ENCODE measurements at regions not wholly inside any gene's neighbourhood (a gene's known extent, or its start where the extent isn't known, plus 50 kb on each side); places are given as distances from the start of the nearest gene placed in this dataset.

- DNase-seq (ENCODE audit: low spot score): no peak
- in situ Hi-C loops (cut with MboI; ENCODE audit: low pct_unique_long_range_greater_than_20kb, low sequenced_read_pairs, unreplicated experiment): no loop called here
- TF ChIP-seq, protein P1, sequence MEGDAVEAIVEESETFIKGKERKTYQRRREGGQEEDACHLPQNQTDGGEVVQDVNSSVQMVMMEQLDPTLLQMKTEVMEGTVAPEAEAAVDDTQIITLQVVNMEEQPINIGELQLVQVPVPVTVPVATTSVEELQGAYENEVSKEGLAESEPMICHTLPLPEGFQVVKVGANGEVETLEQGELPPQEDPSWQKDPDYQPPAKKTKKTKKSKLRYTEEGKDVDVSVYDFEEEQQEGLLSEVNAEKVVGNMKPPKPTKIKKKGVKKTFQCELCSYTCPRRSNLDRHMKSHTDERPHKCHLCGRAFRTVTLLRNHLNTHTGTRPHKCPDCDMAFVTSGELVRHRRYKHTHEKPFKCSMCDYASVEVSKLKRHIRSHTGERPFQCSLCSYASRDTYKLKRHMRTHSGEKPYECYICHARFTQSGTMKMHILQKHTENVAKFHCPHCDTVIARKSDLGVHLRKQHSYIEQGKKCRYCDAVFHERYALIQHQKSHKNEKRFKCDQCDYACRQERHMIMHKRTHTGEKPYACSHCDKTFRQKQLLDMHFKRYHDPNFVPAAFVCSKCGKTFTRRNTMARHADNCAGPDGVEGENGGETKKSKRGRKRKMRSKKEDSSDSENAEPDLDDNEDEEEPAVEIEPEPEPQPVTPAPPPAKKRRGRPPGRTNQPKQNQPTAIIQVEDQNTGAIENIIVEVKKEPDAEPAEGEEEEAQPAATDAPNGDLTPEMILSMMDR (IDR thresholded peaks at IDR 0.05; ENCODE audit: extremely low read depth, insufficient read depth, missing control alignments): no peak
Observed at GRCh38 chr5:166532456-166533220, 1758.8 kb upstream of the WWC1 start.

DNA sequence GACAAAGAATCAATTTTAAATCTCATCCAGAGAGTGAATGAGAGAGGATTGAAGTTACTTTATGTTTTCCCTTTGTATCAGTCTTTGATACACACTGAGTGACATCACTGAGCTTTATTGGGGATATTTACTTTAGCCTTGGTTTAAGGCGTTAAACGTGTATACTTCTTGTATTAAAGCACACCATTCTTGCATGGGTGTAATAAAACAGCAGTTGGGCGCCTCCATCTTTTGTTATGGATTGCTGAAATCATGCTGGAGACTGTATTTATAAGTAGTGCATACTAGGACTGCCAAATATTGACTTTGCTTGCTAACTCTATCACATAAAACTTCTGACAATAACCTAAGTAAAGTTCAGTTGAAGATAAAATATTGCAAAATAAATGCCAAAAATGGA lies 1755.8 kb upstream of the WWC1 start:
- in situ Hi-C loops (cut with MboI; ENCODE audit: low pct_unique_long_range_greater_than_20kb, low sequenced_read_pairs, unreplicated experiment): no loop called here
- TF ChIP-seq, protein P1 (IDR thresholded peaks at IDR 0.05; ENCODE audit: extremely low read depth, insufficient read depth, missing control alignments): no peak
- DNase-seq (ENCODE audit: low spot score): no peak

GRCh38 chr5:166540156-166540555 lies 1751.3 kb upstream of the WWC1 start:
- in situ Hi-C loops (cut with MboI; ENCODE audit: low pct_unique_long_range_greater_than_20kb, low sequenced_read_pairs, unreplicated experiment): no loop called here
- DNase-seq (ENCODE audit: low spot score): no peak
- TF ChIP-seq, protein P1 (IDR thresholded peaks at IDR 0.05; ENCODE audit: extremely low read depth, insufficient read depth, missing control alignments): no peak

DNA sequence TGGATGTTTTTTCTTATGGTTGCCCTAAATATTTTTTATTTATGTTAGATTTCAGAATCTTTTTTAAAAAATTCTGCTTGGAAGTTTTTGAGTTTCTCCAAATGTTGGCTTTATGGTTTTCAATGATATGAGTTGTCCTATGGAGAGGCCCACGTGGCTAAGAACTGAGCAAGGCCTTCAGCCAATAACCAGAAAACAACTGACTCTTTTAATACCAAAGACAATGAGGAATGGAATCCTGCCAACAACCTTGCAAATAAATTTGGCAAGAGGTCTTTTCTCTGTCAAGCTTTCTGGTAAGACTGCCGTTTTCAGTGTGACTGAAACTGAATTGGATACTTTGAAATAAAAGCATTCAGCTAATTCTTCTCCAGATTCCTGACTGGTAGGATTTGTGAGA lies 1740.1 kb upstream of the WWC1 start:
- DNase-seq (ENCODE audit: low spot score): no peak
- in situ Hi-C loops (cut with MboI; ENCODE audit: low pct_unique_long_range_greater_than_20kb, low sequenced_read_pairs, unreplicated experiment): no loop called here
- TF ChIP-seq, protein P1 (IDR thresholded peaks at IDR 0.05; ENCODE audit: extremely low read depth, insufficient read depth, missing control alignments): no peak

DNA sequence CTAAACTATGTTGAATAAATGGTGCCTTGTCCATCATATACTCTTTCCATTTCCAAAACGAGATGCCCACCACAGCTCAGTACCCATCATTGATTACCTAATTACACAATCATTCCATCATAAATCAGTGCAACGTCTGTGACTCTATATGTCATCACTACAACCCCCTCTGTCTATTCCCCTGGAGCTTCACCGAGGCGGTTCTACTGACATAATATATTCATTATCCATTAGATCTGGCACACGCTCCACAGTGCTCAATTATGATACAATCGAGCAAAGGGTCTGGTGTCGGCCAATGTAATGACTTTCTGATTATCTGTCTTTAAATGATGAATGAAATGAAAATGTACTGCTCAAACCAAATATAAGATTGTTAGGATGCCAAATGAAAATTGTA lies 1737.7 kb upstream of the WWC1 start:
- TF ChIP-seq, protein P1 (IDR thresholded peaks at IDR 0.05; ENCODE audit: extremely low read depth, insufficient read depth, missing control alignments): no peak
- in situ Hi-C loops (cut with MboI; ENCODE audit: low pct_unique_long_range_greater_than_20kb, low sequenced_read_pairs, unreplicated experiment): no loop called here
- no peak for DNase-seq (ENCODE audit: low spot score)

DNA sequence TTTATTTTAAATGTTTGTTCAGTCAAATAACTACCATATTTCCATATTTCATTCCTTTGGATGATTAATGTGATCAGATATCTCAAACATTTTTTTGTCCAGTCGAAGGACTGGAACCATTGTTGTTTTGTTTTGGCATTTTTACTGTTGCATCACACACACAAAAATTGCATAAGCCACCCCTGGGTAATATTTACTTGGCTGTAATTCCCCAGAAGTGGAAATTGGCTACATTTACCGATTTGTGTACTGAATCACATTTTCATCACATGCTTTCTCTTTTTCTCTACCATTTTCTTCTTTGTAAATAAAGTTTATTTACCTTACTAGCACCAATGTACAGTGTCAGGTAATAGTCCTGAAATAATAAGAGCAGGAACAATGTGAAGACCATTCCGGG lies 1729.7 kb upstream of the WWC1 start:
- DNase-seq (ENCODE audit: low spot score): no peak
- TF ChIP-seq, protein P1 (IDR thresholded peaks at IDR 0.05; ENCODE audit: extremely low read depth, insufficient read depth, missing control alignments): no peak
- in situ Hi-C loops (cut with MboI; ENCODE audit: low pct_unique_long_range_greater_than_20kb, low sequenced_read_pairs, unreplicated experiment): no loop called here
